Activated naive CD8-positive, alpha-beta T cell treated with anti-CD3 and anti-CD28 coated beads for 36 hours (primary cell): ENCODE measurements at regions not wholly inside any gene's neighbourhood (a gene's known extent, or its start where the extent isn't known, plus 50 kb on each side); places are given as distances from the start of the nearest gene placed in this dataset.

Experiments used
- DNase-seq: peaks from one replicate; pipeline ENCODE4 v3.0.0; 2021
- H3K27ac Mint-ChIP-seq: one replicate; pipeline ENCODE4 v1.8.0; 2022; ENCODE audit warnings: mild to moderate bottlenecking, moderate library complexity, mixed read lengths
- H3K27me3 Mint-ChIP-seq: one replicate; pipeline ENCODE4 v1.8.0; 2022; ENCODE audit warnings: mild to moderate bottlenecking, mixed read lengths
- H3K36me3 Mint-ChIP-seq: one replicate; pipeline ENCODE4 v1.8.0; 2021; ENCODE audit warnings: mild to moderate bottlenecking, mixed read lengths
- H3K4me1 Mint-ChIP-seq: one replicate; pipeline ENCODE4 v1.8.0; 2021; ENCODE audit warnings: mixed read lengths
- H3K4me3 Mint-ChIP-seq: one replicate; pipeline ENCODE4 v1.8.0; 2022; ENCODE audit warnings: mild to moderate bottlenecking, moderate library complexity, mixed read lengths
- H3K9me3 Mint-ChIP-seq: one replicate; pipeline ENCODE4 v1.8.0; 2022; ENCODE audit warnings: mixed read lengths

GRCh38 chr1:173411835-173412742, 65.0 kb upstream of the PRDX6 start:
- Mint-ChIP-seq H3K4me3 (no peak overlapping the region), H3K36me3 (no peaks in the 10 kb centered on the region), H3K9me3 (no peaks in the 10 kb centered on the region), H3K27me3 (no peaks in the 10 kb centered on the region), H3K27ac (no peak overlapping the region), H3K4me1 (peaks cover 64% of the 10 kb centered on the region)
- DNase-seq: no peak

- Mint-ChIP-seq H3K36me3 (no peaks in the 10 kb centered on the region), H3K27ac (peak overlapping the region; percentile 36), H3K9me3 (no peaks in the 10 kb centered on the region), H3K4me1 (peaks cover 62% of the 10 kb centered on the region), H3K27me3 (no peaks in the 10 kb centered on the region), H3K4me3 (no peak overlapping the region)
- no peak for DNase-seq
Measured at GRCh38 chr1:173413271-173413707, 63.8 kb upstream of the PRDX6 start.

GRCh38 chr1:173414136-173414535, 63.0 kb upstream of the PRDX6 start:
- Mint-ChIP-seq H3K36me3 (no peaks in the 10 kb centered on the region), H3K4me3 (no peak overlapping the region), H3K27ac (no peak overlapping the region), H3K27me3 (no peaks in the 10 kb centered on the region), H3K4me1 (peaks cover 64% of the 10 kb centered on the region), H3K9me3 (no peaks in the 10 kb centered on the region)
- no peak for DNase-seq

GRCh38 chr1:173414539-173415226, 62.5 kb upstream of the PRDX6 start:
- H3K36me3 Mint-ChIP-seq: no peaks in the 10 kb centered on the region
- H3K9me3 Mint-ChIP-seq: no peaks in the 10 kb centered on the region
- no peak overlapping the region for H3K27ac Mint-ChIP-seq
- H3K4me1 Mint-ChIP-seq: peaks cover 60% of the 10 kb centered on the region
- no peak for DNase-seq
- no peaks in the 10 kb centered on the region for H3K27me3 Mint-ChIP-seq
- no peak overlapping the region for H3K4me3 Mint-ChIP-seq

GRCh38 chr1:173415490-173415889, 61.6 kb upstream of the PRDX6 start:
- no peak for DNase-seq
- Mint-ChIP-seq H3K4me3 (no peak overlapping the region), H3K27me3 (no peaks in the 10 kb centered on the region), H3K9me3 (no peaks in the 10 kb centered on the region), H3K4me1 (peaks cover 56% of the 10 kb centered on the region), H3K27ac (no peak overlapping the region), H3K36me3 (no peaks in the 10 kb centered on the region)

GRCh38 chr1:173415905-173416450, 61.2 kb upstream of the PRDX6 start:
- Mint-ChIP-seq H3K4me3 (no peak overlapping the region), H3K27ac (no peak overlapping the region), H3K27me3 (no peaks in the 10 kb centered on the region), H3K4me1 (peaks cover 51% of the 10 kb centered on the region), H3K36me3 (no peaks in the 10 kb centered on the region), H3K9me3 (no peaks in the 10 kb centered on the region)
- no peak for DNase-seq

GRCh38 chr1:173417563-173417962, 59.6 kb upstream of the PRDX6 start:
- peaks cover 42% of the 10 kb centered on the region for H3K4me1 Mint-ChIP-seq
- H3K9me3 Mint-ChIP-seq: no peaks in the 10 kb centered on the region
- no peak overlapping the region for H3K4me3 Mint-ChIP-seq
- H3K27me3 Mint-ChIP-seq: no peaks in the 10 kb centered on the region
- H3K36me3 Mint-ChIP-seq: no peaks in the 10 kb centered on the region
- no peak for DNase-seq
- peak overlapping the region; percentile 59 for H3K27ac Mint-ChIP-seq

GRCh38 chr1:173418107-173418985, 58.8 kb upstream of the PRDX6 start:
- peak; percentile 23 for DNase-seq
- H3K27ac Mint-ChIP-seq: peak overlapping the region; percentile 61
- H3K27me3 Mint-ChIP-seq: no peaks in the 10 kb centered on the region
- peaks cover 36% of the 10 kb centered on the region for H3K4me1 Mint-ChIP-seq
- H3K4me3 Mint-ChIP-seq: no peak overlapping the region
- no peaks in the 10 kb centered on the region for H3K9me3 Mint-ChIP-seq
- no peaks in the 10 kb centered on the region for H3K36me3 Mint-ChIP-seq

GRCh38 chr1:173420330-173420806, 56.8 kb upstream of the PRDX6 start:
- H3K4me3 Mint-ChIP-seq: no peak overlapping the region
- H3K27ac Mint-ChIP-seq: peak overlapping the region; percentile 56
- H3K4me1 Mint-ChIP-seq: peaks cover 19% of the 10 kb centered on the region
- H3K27me3 Mint-ChIP-seq: no peaks in the 10 kb centered on the region
- H3K36me3 Mint-ChIP-seq: no peaks in the 10 kb centered on the region
- DNase-seq: peak; percentile 56
- no peaks in the 10 kb centered on the region for H3K9me3 Mint-ChIP-seq

GRCh38 chr1:173421286-173421685, 55.8 kb upstream of the PRDX6 start:
- DNase-seq: no peak
- H3K4me1 Mint-ChIP-seq: peaks cover 16% of the 10 kb centered on the region
- no peaks in the 10 kb centered on the region for H3K9me3 Mint-ChIP-seq
- no peaks in the 10 kb centered on the region for H3K36me3 Mint-ChIP-seq
- H3K4me3 Mint-ChIP-seq: no peak overlapping the region
- H3K27ac Mint-ChIP-seq: no peak overlapping the region
- H3K27me3 Mint-ChIP-seq: no peaks in the 10 kb centered on the region

- DNase-seq: no peak
- Mint-ChIP-seq H3K27ac (no peak overlapping the region), H3K4me1 (peaks cover 16% of the 10 kb centered on the region), H3K27me3 (no peaks in the 10 kb centered on the region), H3K4me3 (no peak overlapping the region), H3K9me3 (no peaks in the 10 kb centered on the region), H3K36me3 (no peaks in the 10 kb centered on the region)
Measured at GRCh38 chr1:173421789-173422188, 55.3 kb upstream of the PRDX6 start.

- no peaks in the 10 kb centered on the region for H3K9me3 Mint-ChIP-seq
- no peak overlapping the region for H3K27ac Mint-ChIP-seq
- DNase-seq: no peak
- no peaks in the 10 kb centered on the region for H3K27me3 Mint-ChIP-seq
- H3K4me1 Mint-ChIP-seq: peaks cover 13% of the 10 kb centered on the region
- no peaks in the 10 kb centered on the region for H3K36me3 Mint-ChIP-seq
- no peak overlapping the region for H3K4me3 Mint-ChIP-seq
Measured at GRCh38 chr1:173422456-173422976, 54.6 kb upstream of the PRDX6 start.

GRCh38 chr1:173423291-173423690, 53.8 kb upstream of the PRDX6 start:
- Mint-ChIP-seq H3K36me3 (no peaks in the 10 kb centered on the region), H3K9me3 (no peaks in the 10 kb centered on the region), H3K27ac (no peak overlapping the region), H3K4me3 (no peak overlapping the region), H3K27me3 (no peaks in the 10 kb centered on the region), H3K4me1 (peaks cover 14% of the 10 kb centered on the region)
- DNase-seq: no peak

- Mint-ChIP-seq H3K36me3 (no peaks in the 10 kb centered on the region), H3K27me3 (no peaks in the 10 kb centered on the region), H3K9me3 (no peaks in the 10 kb centered on the region), H3K4me1 (peaks cover 9% of the 10 kb centered on the region), H3K27ac (no peak overlapping the region), H3K4me3 (no peak overlapping the region)
- no peak for DNase-seq
Measured at GRCh38 chr1:173424143-173424542, 53.0 kb upstream of the PRDX6 start.
